ENCODE measurements at regions not wholly inside any gene's neighbourhood (a gene's known extent, or its start where the extent isn't known, plus 50 kb on each side); places are given as distances from the start of the nearest gene placed in this dataset.

DNA sequence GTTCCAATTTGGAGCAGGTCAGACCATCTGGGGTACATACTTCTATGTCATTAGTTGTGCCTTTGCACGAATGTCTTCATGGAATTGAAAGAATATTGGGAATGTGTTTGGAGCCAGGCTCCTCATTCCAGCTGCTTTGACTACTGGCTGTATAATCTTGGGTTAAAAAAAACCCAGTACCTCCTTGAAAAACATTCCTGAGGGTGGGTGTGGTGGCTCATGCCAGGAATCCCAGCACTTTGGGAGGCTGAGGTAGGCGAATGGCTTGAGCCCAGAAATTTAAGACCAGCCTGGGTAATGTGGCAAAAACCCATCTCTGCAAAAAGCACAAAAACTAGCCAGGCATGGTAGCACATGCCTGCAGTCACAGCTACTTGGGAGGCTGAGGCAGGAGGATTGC is 125.6 kb downstream of the TTC8 start:
- TF ChIP-seq, protein P1, sequence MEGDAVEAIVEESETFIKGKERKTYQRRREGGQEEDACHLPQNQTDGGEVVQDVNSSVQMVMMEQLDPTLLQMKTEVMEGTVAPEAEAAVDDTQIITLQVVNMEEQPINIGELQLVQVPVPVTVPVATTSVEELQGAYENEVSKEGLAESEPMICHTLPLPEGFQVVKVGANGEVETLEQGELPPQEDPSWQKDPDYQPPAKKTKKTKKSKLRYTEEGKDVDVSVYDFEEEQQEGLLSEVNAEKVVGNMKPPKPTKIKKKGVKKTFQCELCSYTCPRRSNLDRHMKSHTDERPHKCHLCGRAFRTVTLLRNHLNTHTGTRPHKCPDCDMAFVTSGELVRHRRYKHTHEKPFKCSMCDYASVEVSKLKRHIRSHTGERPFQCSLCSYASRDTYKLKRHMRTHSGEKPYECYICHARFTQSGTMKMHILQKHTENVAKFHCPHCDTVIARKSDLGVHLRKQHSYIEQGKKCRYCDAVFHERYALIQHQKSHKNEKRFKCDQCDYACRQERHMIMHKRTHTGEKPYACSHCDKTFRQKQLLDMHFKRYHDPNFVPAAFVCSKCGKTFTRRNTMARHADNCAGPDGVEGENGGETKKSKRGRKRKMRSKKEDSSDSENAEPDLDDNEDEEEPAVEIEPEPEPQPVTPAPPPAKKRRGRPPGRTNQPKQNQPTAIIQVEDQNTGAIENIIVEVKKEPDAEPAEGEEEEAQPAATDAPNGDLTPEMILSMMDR (IDR thresholded peaks at IDR 0.05; ENCODE audit: insufficient read depth, low read depth, low read length) = no peak
- no peak for TF ChIP-seq EZH2 (IDR thresholded peaks at IDR 0.05; ENCODE audit: insufficient read depth, low read length)

Data from astrocyte (in vitro differentiated cells and primary cell).